HFF-Myc (cell line): ENCODE measurements at regions not wholly inside any gene's neighbourhood (a gene's known extent, or its start where the extent isn't known, plus 50 kb on each side); places are given as distances from the start of the nearest gene placed in this dataset.
"Not testable (repeated sequence)": the region's sequence is repeated elsewhere in the genome, so short reads cannot be mapped to it uniquely, and the experiment has no call there.

Experiments
- DNase-seq: peaks from one replicate; pipeline ENCODE4 v3.0.0-alpha.2; 2011; ENCODE audit warnings: low read depth; ENCODE audit errors: extremely low read depth
- H3K4me3 ChIP-seq: replicated peaks from 2 replicates; pipeline ENCODE4 v1.5.1; 2011; ENCODE audit warnings: low read depth, mild to moderate bottlenecking, control low read depth, low read length
- TF ChIP-seq, protein P1 (sequence below): IDR thresholded peaks from 2 replicates; pipeline ENCODE4 v1.5.1; 2012; ENCODE audit warnings: mild to moderate bottlenecking, low read depth, low read length, control low read depth; ENCODE audit errors: missing control alignments

- H3K4me3 ChIP-seq = no peak overlapping the region
- DNase-seq = no peak
- TF ChIP-seq, protein P1, sequence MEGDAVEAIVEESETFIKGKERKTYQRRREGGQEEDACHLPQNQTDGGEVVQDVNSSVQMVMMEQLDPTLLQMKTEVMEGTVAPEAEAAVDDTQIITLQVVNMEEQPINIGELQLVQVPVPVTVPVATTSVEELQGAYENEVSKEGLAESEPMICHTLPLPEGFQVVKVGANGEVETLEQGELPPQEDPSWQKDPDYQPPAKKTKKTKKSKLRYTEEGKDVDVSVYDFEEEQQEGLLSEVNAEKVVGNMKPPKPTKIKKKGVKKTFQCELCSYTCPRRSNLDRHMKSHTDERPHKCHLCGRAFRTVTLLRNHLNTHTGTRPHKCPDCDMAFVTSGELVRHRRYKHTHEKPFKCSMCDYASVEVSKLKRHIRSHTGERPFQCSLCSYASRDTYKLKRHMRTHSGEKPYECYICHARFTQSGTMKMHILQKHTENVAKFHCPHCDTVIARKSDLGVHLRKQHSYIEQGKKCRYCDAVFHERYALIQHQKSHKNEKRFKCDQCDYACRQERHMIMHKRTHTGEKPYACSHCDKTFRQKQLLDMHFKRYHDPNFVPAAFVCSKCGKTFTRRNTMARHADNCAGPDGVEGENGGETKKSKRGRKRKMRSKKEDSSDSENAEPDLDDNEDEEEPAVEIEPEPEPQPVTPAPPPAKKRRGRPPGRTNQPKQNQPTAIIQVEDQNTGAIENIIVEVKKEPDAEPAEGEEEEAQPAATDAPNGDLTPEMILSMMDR = no peak
Measured at GRCh38 chr17:34424814-34425491, 61.9 kb upstream of the CCL1 start.

DNA sequence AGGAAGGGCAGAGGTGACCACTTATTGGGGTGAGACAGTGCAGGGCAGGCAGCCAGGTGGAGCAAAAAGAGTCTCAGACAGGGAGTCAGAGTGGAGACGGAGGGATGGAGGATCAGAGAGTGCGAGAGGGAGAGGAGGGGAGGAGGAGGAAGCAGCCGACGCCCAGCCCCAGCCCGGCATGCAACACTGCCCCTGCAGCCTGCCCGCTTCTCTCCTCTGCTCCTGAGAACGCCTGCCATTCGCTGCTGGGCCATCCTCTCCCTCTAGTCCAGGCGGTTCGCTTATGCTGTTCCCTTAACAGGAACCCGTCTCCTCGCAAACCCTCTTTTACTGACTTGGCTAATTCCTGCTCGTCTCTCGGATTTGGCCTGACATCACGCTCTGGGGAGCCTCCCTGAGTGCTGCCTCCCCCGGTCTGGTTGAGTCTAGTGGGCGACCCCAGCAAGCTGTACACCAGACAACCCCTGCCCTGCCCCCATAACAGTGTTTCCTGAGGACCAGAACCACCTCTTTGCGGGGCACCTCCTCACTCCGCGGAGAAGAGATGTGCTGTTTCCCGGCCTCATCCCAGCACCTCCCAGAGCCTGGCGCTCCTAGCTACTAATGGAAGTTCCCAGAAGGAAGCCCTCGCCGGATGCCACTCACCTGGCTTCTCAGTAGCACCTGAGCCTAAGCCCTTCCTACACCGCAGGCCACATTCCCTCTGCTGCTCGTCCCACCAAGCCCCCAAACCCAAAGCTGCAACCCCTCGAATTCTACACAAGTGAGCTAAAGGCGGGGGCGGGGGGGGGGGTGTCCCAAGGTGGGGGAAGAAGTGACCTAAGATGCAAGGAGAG, 61.2 kb upstream of the CCL1 start:
- no peak overlapping the region for H3K4me3 ChIP-seq
- no peak for DNase-seq
- TF ChIP-seq, protein P1 = no peak

DNA sequence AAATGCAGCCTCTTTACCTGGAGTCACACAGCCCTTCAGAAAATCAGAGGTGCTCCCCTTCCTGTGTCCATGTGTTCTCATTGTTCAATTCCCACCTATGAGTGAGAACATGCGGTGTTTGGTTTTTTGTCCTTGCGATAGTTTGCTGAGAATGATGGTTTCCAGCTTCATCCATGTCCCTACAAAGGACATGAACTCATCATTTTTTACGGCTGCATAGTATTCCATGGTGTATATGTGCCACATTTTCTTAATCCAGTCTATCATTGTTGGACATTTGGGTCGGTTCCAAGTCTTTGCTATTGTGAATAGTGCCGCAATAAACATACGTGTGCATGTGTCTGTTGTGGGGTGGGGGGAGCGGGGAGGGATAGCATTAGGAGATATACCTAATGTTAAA, 60.3 kb upstream of the CCL1 start:
- not testable (repeated sequence) for H3K4me3 ChIP-seq, DNase-seq

DNA sequence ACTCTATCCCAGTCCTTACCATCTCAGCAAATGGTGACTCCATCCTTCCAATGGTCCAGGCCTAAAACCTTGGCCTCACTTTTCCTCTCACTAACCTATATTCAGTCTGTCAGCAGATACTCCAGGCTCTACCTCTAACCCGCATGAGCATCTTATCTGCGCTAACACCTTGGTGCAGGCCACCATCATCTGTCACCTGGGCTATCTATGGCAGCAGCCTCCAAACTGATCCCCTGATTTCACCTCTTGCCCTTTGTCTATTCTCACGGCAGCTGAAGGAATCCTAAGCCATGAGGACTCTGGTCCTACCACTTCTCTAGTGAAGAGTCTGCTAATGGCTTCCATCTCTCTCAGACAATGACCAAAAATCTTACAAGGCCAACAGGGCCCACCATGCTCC, 57.9 kb upstream of the CCL1 start:
- no peak for DNase-seq
- TF ChIP-seq, protein P1 = no peak
- no peak overlapping the region for H3K4me3 ChIP-seq

DNA sequence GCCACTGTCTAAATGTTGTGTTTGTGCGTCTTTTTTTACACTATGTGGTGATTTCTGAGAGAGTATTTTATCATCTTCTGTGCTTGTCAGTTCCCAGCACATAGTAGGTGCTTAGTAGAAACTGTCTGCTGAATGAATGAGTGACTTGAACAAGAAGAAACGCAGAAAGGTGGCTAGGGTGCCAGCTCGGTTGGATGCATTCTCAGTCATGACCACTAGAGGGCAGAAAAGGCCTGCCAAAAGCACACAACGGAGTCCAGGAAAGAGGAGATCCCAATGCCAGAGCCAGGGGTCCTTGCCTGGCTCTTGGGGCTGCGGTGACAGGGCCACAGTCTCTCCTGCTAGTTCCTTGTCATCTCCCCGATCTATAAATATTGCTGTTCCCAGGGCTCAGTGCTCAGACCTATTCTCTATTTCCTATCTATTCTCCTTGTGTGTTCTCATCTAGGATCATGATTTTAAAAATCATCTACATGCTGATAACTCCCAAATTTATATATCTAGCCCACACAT, 57.3 kb upstream of the CCL1 start:
- no peak overlapping the region for H3K4me3 ChIP-seq
- TF ChIP-seq, protein P1 = peak; percentile 95
- peak; percentile 11 for DNase-seq

DNA sequence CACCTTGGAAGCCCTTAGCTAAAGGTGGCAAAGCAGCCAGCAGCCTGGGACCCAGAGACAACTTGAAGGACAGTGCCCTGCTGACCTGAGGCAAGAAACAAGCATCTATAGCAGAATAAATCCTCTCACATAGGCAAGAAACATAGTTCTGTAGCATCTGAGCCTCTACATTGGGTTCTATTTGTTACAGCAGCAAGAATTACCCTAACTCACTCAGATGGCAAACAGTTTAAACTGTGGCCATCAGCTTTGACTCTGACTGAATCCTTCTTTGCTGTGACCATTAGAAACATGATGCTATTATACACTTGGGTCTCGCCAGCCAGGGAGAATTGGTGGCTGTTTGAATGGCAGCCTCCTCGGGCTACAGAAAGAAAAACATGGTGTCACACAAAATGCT, 53.1 kb upstream of the CCL1 start:
- no peak overlapping the region for H3K4me3 ChIP-seq
- DNase-seq = no peak
- TF ChIP-seq, protein P1 = no peak

- TF ChIP-seq, protein P1 = no peak
- DNase-seq = no peak
- no peak overlapping the region for H3K4me3 ChIP-seq
Measured at GRCh38 chr17:34414339-34414738, 51.3 kb upstream of the CCL1 start.
